Ramos (cell line): ENCODE measurements at regions not wholly inside any gene's neighbourhood (a gene's known extent, or its start where the extent isn't known, plus 50 kb on each side); places are given as distances from the start of the nearest gene placed in this dataset.
"Not testable (repeated sequence)": the region's sequence is repeated elsewhere in the genome, so short reads cannot be mapped to it uniquely, and the experiment has no call there.

Experiments used
- in situ Hi-C: fragments of 300-500 bp; cut with MboI; formaldehyde crosslinking; loops from one replicate; pipeline ENCODE4 v1.14.3; 2022; ENCODE audit warnings: low sequenced_read_pairs; ENCODE audit not compliant: unreplicated experiment

GRCh38 chr20:26219546-26219945 lies 522.9 kb upstream of the ZNF337 start:
- in situ Hi-C loops: not testable (repeated sequence)

GRCh38 chr20:26218301-26218700 lies 521.6 kb upstream of the ZNF337 start:
- in situ Hi-C loops: no loop called here

GRCh38 chr20:26216025-26216424 lies 519.4 kb upstream of the ZNF337 start:
- in situ Hi-C loops: no loop called here

- in situ Hi-C loops: no loop called here
Measured at GRCh38 chr20:26214991-26215390, 518.3 kb upstream of the ZNF337 start.

- in situ Hi-C loops: no loop called here
Measured at GRCh38 chr20:26209171-26209941, 512.7 kb upstream of the ZNF337 start.

GRCh38 chr20:26208296-26209091 lies 511.8 kb upstream of the ZNF337 start:
- in situ Hi-C loops: no loop called here

- in situ Hi-C loops: not testable (repeated sequence)
Measured at GRCh38 chr20:26207967-26208295, 511.3 kb upstream of the ZNF337 start.

- in situ Hi-C loops: no loop called here
Measured at GRCh38 chr20:26207237-26207966, 510.7 kb upstream of the ZNF337 start.

GRCh38 chr20:26205350-26205749 lies 508.7 kb upstream of the ZNF337 start:
- in situ Hi-C loops: no loop called here

- in situ Hi-C loops: not testable (repeated sequence)
Measured at GRCh38 chr20:26201026-26201425, 504.4 kb upstream of the ZNF337 start.

GRCh38 chr20:26187329-26187728 lies 490.7 kb upstream of the ZNF337 start:
- in situ Hi-C loops: not testable (repeated sequence)

- in situ Hi-C loops: not testable (repeated sequence)
Measured at GRCh38 chr20:26183720-26184119, 487.1 kb upstream of the ZNF337 start.

- in situ Hi-C loops: not testable (repeated sequence)
Measured at GRCh38 chr20:26181364-26181763, 484.7 kb upstream of the ZNF337 start.

GRCh38 chr20:26171875-26172274 lies 475.2 kb upstream of the ZNF337 start:
- in situ Hi-C loops: not testable (repeated sequence)

GRCh38 chr20:26169506-26169905 lies 472.9 kb upstream of the ZNF337 start:
- in situ Hi-C loops: no loop called here

GRCh38 chr20:26167499-26167898 lies 470.8 kb upstream of the ZNF337 start:
- in situ Hi-C loops: no loop called here

GRCh38 chr20:26163890-26164289 lies 467.2 kb upstream of the ZNF337 start:
- in situ Hi-C loops: no loop called here

- in situ Hi-C loops: not testable (repeated sequence)
Measured at GRCh38 chr20:26163151-26163550, 466.5 kb upstream of the ZNF337 start.

- in situ Hi-C loops: not testable (repeated sequence)
Measured at GRCh38 chr20:26161741-26162140, 465.1 kb upstream of the ZNF337 start.

- in situ Hi-C loops: not testable (repeated sequence)
Measured at GRCh38 chr20:26160916-26161315, 464.3 kb upstream of the ZNF337 start.

- in situ Hi-C loops: no loop called here
Measured at GRCh38 chr20:26154224-26154623, 457.6 kb upstream of the ZNF337 start.
